ENCODE measurements at regions not wholly inside any gene's neighbourhood (a gene's known extent, or its start where the extent isn't known, plus 50 kb on each side); places are given as distances from the start of the nearest gene placed in this dataset.

GRCh38 chr13:85284349-85284748 is 514.9 kb downstream of the SLITRK6 start:
- TF ChIP-seq POLR2A (IDR thresholded peaks at IDR 0.05; ENCODE audit: low read length) (no peak), GATA1 (IDR thresholded peaks at IDR 0.05; ENCODE audit: low read depth, low read length) (no peak)

Data from erythroblast (primary cell).